Tibial nerve (tissue), 4 donors: ENCODE measurements at regions not wholly inside any gene's neighbourhood (a gene's known extent, or its start where the extent isn't known, plus 50 kb on each side); places are given as distances from the start of the nearest gene placed in this dataset.

ENCODE experiments used
- CTCF ChIP-seq, 5 experiments: fragments of 200-600 bp in 3 of 5; fragments of 450-650 bp in 2 of 5; sonication (generic) in 3 of 5; IDR thresholded peaks; one replicate each; pipeline ENCODE4 v1.5.1; 2016 to 2019; ENCODE audit warnings: antibody characterized with exemption in 5 of 5, mild to moderate bottlenecking in 3 of 5, moderate library complexity in 2 of 5
- EP300 ChIP-seq, 2 donors: sonication (generic); formaldehyde crosslinking; IDR thresholded peaks; one replicate each; pipeline ENCODE4 v1.6.1; 2017; ENCODE audit warnings: antibody characterized with exemption in 2 of 2, mild to moderate bottlenecking in 1 of 2
- POLR2A ChIP-seq, 2 donors: fragments of 450-650 bp; IDR thresholded peaks; one replicate each; pipeline ENCODE4 v1.6.1; 2017; ENCODE audit warnings: antibody characterized with exemption in 2 of 2, mild to moderate bottlenecking in 2 of 2, moderate library complexity in 2 of 2

- TF ChIP-seq POLR2A (IDR thresholded peaks at IDR 0.05) (no peak), CTCF (IDR thresholded peaks at IDR 0.05) (no peak), EP300 (IDR thresholded peaks at IDR 0.05) (no peak)
These were observed 610.3 kb upstream of the AADAT start for GRCh38 chr4:170700064-170700463.
